ENCODE measurements at regions not wholly inside any gene's neighbourhood (a gene's known extent, or its start where the extent isn't known, plus 50 kb on each side); places are given as distances from the start of the nearest gene placed in this dataset.

DNA sequence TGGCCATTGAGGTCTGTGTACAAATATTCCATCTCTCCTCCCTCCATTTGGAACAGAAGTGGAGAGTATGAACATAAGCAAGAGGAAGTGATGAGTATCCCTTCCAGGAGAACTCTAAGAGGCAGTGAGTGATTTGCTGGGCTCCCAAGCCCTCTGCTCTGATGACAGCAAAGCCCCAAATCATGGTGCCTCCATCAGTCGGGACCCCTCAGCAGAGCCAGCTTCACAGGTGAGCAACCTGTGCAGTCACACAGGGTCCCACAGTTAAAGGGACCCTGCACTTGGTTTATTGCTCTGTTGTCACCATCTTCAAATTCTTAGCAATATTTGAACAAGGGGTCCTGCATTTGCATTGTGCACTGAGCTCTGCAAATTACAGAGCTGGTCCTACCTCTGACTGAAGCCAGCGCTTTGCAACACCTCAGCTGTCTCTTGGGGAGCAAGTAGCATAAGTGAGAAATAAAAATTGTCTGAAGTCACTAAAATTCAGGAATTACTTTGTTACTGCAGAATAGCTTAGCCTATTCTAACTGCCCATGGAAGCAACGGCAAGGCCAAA lies 466.4 kb downstream of the MN1 start:
- no peak for TF ChIP-seq POLR2A (IDR thresholded peaks at IDR 0.05)
- TF ChIP-seq, protein P1, sequence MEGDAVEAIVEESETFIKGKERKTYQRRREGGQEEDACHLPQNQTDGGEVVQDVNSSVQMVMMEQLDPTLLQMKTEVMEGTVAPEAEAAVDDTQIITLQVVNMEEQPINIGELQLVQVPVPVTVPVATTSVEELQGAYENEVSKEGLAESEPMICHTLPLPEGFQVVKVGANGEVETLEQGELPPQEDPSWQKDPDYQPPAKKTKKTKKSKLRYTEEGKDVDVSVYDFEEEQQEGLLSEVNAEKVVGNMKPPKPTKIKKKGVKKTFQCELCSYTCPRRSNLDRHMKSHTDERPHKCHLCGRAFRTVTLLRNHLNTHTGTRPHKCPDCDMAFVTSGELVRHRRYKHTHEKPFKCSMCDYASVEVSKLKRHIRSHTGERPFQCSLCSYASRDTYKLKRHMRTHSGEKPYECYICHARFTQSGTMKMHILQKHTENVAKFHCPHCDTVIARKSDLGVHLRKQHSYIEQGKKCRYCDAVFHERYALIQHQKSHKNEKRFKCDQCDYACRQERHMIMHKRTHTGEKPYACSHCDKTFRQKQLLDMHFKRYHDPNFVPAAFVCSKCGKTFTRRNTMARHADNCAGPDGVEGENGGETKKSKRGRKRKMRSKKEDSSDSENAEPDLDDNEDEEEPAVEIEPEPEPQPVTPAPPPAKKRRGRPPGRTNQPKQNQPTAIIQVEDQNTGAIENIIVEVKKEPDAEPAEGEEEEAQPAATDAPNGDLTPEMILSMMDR (IDR thresholded peaks at IDR 0.05) = no peak
